HG03103 (cell line): ENCODE measurements at regions not wholly inside any gene's neighbourhood (a gene's known extent, or its start where the extent isn't known, plus 50 kb on each side); places are given as distances from the start of the nearest gene placed in this dataset.
"Not testable (repeated sequence)": the region's sequence is repeated elsewhere in the genome, so short reads cannot be mapped to it uniquely, and the experiment has no call there.

Experiments
- ATAC-seq: cut with Tn5 transposase; IDR thresholded peaks from one replicate; pipeline ENCODE4 v1.9.1; 2021; ENCODE audit warnings: low read depth; ENCODE audit not compliant: unreplicated experiment

DNA sequence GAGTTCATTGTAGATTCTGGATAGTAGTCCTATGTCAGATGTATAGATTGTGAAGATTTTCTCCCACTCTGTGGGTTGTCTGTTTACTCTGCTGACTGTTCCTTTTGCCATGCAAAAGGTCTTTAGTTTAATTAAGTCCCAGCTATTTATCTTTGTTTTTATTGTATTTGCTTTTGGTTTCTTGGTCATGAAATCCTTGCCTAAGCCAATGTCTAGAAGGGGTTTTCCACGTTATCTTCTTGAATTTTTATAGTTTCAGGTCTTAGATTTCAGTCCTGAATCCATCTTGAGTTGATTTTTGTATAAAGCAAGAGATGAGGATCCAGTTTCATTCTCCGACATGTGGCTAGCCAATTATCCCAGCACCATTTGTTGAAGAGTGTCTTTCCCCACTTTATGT lies 262.1 kb upstream of the TMC3 start:
- ATAC-seq = not testable (repeated sequence)

DNA sequence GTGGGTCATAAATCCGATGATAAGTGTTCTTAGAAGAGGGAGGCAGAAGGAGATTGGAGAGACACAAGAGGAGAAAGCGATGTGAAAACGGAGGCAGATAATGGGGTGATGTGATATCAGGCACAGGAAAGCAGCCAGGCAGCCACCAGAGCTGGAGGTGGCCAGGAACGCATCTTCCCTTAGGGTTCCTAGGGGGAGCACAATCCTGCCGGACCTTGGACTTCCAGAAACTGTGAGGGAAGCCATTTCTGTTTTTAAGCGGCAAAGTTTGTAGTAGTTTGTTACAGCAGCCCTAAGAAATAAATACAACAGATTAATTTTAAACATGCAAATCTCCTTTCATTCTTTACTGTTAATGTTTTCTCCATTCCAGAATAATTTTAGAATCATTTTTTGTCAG lies 259.9 kb upstream of the TMC3 start:
- no peak for ATAC-seq

DNA sequence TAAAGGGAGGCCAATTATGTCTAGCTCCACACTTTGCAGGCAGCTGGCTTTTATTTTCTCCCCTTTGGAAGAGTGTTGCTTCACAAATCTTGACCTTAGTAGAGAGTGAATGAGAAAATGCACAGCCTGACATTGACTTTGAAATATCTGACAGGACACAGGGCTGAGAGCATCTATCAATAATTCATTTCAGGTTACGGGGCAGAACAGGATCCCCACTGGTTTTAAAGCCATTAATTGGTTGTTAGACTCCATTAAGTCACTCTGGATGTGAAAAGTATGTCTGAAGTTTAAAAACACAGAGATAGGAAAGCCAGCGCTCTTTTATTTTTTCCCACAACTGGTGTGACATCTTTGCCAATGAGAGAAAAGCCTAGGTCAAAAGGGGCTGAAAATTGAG lies 251.9 kb upstream of the TMC3 start:
- ATAC-seq = no peak

DNA sequence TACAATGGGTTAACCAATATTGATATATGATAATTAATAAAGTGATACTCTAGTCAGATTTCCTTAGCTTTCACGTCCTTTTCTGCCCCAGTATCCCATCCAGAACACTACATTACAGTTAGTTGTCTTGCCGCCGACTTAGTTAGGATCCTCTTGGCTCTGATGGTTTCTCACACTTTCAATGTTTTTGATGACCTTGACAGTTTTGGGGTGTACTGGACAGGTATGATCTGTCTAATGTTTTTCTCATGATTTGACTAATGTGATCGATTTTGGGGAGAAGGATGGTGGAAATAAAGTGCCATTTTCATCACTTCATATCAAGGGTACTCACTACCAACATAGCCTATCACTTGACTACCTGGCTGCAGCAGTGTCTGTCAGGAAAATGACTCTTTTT lies 245.0 kb upstream of the TMC3 start:
- no peak for ATAC-seq

DNA sequence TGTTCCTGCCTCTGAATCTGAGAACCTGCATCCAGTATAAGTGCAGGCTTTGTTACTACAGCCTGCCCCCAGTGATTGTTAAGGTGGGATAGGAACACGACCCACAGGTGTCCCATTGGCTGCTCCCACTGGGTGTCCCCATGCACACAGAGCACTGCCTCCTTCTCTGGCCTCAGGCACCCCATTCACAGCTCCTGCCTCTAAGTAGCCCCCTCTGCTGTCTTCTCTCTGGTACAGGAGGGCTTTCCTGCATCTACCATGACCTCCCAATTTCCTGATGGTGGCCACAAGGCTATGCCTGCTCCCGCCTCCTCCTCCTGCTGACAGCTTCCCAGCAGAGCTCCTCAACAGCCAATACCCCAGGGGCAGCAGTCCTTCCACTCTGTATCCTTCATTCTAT lies 238.6 kb upstream of the TMC3 start:
- no peak for ATAC-seq

DNA sequence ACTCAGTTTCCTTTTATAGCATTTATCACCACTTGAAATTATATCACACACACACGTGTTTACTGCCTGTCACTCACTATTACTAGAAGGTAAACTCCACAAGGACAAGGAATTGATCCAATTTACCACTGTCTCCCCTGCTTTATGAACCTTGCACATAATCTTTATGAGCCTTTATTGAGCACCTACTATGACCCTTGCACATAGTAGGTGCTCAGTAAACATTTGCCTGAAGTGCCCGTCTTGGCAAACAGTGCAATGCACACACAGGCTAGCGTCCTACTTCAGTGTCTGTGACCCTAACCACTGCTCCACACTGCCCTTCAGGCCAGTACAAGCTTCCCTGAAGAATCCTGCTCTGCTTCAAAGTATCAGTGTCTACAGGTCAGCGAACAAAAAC lies 237.7 kb upstream of the TMC3 start:
- ATAC-seq = no peak

DNA sequence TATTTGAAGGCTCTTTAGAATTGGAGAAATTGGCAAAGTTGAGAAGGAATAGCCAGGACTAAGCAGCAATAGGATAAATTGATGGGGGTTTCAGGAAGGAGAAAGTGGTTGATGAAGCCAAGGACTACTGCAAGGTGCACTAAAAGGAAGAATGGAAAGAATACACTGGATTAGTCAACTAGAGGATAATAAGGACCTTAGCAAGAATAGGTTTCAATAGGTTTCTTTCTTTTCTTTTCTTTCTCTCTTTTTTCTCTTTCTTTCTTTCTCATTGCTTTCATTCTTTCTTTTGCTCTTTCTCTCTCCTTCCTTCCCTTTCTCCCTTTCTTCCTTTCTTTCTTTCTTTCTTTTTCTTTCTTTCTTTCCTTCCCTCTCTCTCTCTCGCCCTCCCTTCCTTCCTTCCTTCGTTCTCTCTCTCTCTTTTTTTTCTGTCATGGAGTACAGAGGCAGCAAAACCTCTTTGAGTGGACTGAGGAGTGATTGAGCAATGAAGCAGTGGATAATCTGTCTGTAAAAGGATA lies 234.4 kb upstream of the TMC3 start:
- no peak for ATAC-seq

DNA sequence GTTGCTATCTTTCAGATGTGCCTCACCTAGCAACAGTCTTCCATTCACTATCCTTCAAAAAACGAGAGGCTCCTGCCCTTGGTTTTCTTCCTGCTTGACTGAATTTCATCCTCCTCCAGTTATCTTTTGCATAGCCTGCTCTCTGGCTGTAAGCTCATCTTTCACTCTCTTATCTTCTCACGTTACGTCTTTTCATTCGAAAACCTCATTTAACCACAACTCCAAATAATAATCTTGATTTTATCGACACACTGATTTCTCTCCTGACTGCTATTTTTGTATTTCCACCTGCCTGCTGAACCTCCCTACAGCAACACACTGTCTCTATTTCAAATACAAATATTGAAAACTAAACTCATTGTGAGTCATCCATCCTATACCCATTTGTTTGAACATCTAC lies 230.7 kb upstream of the TMC3 start:
- ATAC-seq = no peak

DNA sequence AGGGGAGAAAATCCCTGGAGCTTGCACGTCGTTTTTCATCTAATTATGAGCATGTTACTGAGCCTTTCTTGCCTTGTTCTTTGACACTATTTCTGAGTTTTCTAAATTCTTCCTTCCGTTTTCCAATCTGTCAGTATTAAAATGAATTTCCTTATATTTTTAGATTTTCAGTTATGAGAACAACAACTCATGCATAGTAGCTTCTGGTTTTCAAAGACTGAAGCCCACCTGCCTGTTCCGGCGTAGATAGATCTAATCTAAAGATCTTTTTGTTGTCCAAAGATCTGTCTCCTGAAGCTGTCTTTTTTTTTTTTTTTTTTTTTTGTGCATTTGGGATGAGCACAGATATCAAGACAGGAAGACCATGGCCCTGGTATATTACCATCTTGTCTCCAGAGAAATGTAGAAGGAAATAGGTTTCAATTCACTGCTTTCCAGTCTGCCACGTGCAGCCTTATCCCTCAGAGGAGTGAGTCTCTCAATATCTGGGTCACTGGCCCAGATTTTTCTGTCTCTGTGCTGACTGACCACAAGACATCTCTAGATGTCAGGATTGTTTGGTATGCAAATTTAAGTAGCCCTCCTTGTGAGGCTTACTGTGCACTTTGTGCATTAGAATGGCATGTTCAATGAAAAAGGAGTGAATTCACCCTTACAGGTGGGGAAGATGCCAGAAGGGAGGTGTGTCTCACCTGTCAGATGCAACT lies 222.3 kb upstream of the TMC3 start:
- ATAC-seq = no peak

DNA sequence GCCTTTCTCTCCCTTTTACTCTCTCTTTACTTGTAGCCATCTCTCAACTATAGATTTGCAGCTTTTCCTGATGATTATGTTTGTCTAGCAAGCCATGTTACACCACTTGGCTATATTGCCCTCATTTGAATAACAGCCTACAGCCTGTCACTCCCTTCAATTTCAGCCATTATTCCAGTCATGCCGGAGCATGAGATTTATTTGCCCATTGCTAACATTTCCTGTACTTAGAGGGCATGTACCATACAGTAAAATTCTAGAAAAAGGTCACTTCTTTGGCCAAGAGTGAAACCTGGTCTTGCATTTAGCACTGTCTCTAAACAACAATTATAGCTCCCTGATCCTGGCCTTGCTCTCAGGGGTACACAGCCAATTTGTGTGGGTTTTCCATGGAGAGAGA lies 221.7 kb upstream of the TMC3 start:
- ATAC-seq = no peak

DNA sequence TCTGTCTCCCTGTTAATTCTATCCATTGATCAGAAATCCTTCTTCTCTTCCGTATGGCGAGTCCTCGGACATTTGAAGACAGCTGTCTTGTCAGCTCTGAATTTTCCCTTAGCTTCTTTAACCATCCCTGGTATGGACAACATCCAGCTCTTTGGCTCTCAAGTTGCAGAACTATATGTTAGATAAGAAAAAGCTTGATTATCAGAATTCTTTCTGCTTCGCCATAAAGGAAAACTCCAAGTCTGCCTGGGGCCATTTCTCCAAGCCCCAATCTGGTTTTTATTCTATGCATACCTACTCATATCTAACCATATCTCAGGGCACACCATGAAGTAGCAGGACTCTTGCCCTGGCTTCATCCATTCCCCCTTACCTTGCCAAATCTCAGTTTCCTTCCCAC lies 215.7 kb upstream of the TMC3 start:
- no peak for ATAC-seq

DNA sequence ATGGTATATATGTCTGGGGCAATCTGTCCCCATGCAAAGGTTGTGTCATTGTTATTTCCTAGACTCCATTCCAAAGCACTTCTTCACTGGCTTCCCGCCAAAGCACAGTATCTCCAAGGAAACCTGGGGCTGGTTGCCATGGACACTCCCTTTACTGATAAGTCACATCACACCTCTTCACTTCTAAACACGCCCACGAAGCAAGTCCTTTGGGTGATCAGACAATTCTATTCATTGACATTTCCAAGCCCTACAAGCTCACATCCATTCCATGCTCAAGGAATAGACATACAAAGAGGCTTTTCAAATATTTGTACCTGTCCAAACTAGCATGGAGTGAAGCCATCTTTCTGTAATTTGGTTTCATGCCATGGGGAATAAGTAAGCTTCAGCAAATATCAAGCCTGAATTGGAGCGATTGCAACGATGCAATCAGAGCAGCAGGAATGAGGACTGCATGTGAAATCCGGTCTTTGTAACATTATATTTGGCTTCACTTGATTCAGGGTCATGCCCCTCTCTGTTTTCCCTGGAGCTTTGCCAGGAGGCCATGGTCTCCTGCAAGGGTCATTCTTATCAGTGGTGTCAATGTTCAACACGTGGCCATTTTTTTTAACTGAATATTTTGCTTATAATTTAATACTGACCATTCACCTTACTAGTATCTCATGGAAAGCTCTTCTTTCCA lies 201.6 kb upstream of the TMC3 start:
- ATAC-seq = no peak

DNA sequence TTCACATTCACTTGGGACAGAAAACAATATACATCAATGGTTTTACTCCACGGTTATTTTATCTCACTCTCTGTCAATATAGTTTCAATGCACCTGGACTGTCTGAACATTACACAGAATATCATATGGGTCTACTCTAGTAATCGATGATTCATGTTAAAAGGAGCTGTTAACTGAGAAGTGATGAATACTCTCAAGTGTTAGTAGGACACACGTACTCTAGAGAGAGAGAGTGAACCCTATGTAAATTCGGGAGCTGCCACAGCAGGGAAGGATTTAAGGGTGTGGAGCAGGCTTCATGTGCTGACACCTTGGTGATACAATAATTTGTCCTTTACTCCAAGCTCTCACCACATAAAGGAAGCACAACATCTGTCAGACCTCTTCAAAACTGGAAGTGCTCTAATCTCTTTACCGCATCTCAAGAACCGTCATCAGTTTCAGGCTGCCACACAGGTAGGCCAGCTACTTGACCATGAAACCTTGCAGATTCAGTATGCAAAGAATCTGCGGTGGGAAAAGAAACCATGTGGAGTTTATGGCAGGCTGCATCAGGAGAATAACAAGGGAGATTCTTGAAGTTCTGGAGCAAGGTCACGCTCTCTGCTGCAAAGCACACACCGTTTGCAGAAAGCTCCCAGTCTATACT lies 199.2 kb upstream of the TMC3 start:
- no peak for ATAC-seq

DNA sequence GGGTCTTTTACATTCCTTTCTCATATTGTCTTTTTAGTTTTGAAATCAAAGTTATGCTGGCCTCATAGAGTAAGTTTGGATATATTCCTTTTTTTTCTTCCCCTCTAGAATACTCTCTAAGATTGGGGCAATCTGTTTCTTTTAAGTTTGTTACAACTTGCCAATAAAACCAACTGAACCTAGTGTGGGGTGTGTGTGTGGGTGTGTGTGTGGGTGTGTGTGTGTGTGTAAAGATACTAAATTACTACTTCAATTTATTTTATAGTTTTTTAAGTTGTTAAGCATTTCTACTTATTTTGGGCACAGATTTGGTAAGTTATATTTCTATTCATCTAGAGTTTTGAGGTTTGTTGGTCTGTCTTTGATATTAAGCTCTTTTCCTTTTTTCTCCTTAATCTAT lies 198.2 kb upstream of the TMC3 start:
- ATAC-seq = no peak

DNA sequence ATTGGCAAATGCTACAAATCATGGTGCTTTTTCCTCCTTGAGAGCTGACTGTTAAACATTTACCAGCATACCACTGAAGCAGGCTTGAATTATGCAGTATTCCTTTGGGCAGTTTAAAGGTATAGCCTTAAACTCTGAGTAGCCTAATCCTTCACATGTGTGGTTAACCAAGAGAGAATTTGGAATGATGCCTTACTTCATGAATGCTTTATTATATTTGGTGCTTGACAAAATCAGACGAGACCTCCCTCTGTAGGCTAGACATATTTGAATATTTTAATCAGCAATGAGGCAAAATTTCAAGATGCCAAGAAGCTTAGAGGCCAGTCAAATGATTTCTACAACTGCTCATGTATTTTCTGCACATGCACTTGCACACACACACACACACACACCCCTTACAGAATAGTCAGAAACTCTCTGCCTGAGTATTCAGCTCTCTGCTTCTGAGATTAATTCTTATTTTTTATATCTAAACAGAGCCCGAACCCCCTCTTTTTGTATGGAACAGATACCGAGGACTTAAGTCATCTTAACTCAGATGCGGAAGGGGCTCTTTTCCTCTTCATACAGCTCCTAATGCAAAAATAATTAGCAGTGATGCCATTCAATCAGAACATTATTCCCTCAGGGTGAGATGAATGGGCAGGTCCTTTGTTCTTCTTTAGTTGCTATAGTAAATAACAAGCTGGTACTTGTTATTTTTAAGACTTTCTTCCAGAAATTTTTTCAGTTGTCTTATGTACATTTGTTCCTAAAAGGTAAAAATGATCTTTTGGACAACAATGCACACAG lies 195.5 kb upstream of the TMC3 start:
- ATAC-seq = no peak

DNA sequence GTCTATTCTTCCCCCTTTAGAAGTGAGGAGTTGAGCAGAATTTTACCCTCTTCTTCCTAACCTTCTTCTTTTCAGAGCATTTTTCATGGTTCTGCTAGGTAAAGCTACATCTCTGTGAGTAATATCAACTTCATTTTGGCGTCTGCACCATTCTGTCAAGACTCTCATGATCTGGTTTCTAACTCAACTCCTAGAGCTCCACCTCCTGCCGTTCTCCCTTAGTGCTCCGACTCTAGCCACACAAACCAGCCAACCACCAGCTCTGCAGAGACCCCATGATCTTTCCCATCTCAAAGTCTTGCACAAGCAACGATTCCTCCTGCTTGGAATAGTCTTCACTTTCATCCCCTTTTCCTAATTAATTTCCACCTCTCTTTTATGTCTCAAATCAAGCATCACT lies 193.9 kb upstream of the TMC3 start:
- ATAC-seq = no peak

DNA sequence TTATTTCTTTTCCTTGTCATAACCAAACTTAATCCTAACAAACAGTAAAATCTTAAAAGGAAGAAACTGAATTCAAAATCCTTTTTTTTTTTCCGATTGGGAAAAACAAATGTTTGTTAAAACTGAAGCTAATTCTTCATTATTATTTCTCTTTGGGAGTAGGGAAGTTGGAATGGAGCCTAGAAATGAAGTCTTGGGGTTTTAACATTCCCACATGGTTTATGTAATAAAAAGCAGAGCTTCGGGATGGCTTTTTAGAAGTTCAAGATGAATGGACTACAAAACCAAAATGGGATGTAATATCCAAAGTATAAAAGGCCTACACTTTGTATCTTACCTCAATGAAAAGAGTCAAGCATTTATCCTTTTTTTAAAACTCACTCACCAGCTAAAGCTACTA lies 189.0 kb upstream of the TMC3 start:
- ATAC-seq = no peak

DNA sequence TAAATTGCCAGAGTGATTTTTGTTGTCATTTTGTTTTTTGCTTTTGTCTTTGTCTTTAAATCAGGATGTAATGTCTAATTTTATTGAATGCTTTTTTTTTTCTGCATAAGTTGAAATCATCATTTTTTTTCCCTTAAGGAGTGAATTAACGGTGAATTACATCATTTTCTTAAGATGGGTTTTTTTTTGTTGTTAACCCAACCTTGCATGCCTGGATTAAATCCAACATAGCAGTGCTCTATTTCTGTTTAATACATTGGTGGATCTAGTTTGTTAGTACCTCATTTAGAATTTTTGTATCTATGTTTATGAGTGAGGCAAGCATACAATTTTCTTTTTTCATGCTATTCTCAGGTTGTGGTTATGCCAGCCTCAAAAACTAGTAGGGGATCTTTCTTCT lies 186.4 kb upstream of the TMC3 start:
- no peak for ATAC-seq

DNA sequence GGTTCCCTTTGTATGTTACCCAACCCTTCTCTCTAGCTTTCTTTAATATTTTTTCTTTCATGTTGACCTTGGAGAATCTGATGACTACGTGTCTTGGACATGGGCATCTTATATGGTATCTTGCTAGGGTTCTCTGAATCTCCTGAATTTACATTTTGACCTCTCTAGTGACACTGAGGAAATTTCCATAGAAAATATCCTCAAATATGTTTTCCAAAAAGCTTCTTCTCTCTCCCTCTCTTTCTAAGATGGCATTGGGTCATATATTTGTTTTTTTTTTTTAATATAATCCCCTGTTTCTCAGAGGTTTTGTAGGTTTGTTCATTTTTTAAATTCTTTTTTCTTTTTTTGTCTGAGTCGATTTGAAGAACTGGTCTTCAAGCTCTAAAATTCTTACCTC lies 184.0 kb upstream of the TMC3 start:
- ATAC-seq = no peak

DNA sequence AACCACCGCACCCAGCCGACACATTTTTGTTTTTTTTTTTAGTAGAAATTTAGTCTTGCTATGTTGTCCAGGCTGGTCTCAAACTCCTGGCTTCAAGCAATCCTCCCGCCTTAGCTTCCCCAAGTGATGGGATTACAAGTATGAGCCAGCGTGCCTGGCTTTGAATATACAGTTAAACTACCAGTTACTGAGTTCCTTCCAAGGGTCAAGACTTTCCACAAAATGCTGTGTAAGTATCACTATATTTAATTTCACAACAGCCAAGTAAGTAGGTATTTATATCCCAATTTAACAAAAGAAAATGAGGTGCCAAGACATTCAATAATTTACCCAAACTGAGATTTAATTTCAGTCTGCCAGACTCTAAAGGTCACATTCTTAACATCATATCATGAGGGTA lies 181.3 kb upstream of the TMC3 start:
- ATAC-seq = no peak
